Osteocyte (in vitro differentiated cells): ENCODE measurements at regions not wholly inside any gene's neighbourhood (a gene's known extent, or its start where the extent isn't known, plus 50 kb on each side); places are given as distances from the start of the nearest gene placed in this dataset.

Experiments used
- DNase-seq: peaks from one replicate; pipeline ENCODE4 v3.0.0; 2021; ENCODE audit warnings: mixed read lengths; ENCODE audit not compliant: unreplicated experiment; ENCODE audit errors: extremely low spot score
- H3K27ac Mint-ChIP-seq: one replicate; pipeline ENCODE4 v1.8.0; 2021; ENCODE audit warnings: mild to moderate bottlenecking, mixed read lengths; ENCODE audit not compliant: unreplicated experiment
- H3K27me3 Mint-ChIP-seq: one replicate; pipeline ENCODE4 v1.8.0; 2021; ENCODE audit warnings: mixed read lengths; ENCODE audit not compliant: unreplicated experiment
- H3K36me3 Mint-ChIP-seq: one replicate; pipeline ENCODE4 v1.8.0; 2021; ENCODE audit warnings: mixed read lengths; ENCODE audit not compliant: unreplicated experiment
- H3K4me1 Mint-ChIP-seq: one replicate; pipeline ENCODE4 v1.8.0; 2021; ENCODE audit warnings: mixed read lengths; ENCODE audit not compliant: unreplicated experiment
- H3K4me3 Mint-ChIP-seq: one replicate; pipeline ENCODE4 v1.8.0; 2021; ENCODE audit warnings: mild to moderate bottlenecking, moderate library complexity, mixed read lengths; ENCODE audit not compliant: unreplicated experiment
- H3K9me3 Mint-ChIP-seq: one replicate; pipeline ENCODE4 v1.8.0; 2021; ENCODE audit warnings: mixed read lengths; ENCODE audit not compliant: unreplicated experiment
- TF ChIP-seq, protein P1 (sequence below): fragments of 200-600 bp; sonication (generic); IDR thresholded peaks from 2 replicates; pipeline ENCODE4 v1.5.0; 2021; ENCODE audit warnings: antibody characterized with exemption, mild to moderate bottlenecking, moderate library complexity

- Mint-ChIP-seq H3K36me3 (peaks cover 1% of the 10 kb centered on the region), H3K27me3 (no peaks in the 10 kb centered on the region), H3K27ac (peak overlapping the region; percentile 77), H3K4me1 (peaks cover 32% of the 10 kb centered on the region), H3K4me3 (no peak overlapping the region), H3K9me3 (peaks cover under 1% of the 10 kb centered on the region)
- TF ChIP-seq, protein P1, sequence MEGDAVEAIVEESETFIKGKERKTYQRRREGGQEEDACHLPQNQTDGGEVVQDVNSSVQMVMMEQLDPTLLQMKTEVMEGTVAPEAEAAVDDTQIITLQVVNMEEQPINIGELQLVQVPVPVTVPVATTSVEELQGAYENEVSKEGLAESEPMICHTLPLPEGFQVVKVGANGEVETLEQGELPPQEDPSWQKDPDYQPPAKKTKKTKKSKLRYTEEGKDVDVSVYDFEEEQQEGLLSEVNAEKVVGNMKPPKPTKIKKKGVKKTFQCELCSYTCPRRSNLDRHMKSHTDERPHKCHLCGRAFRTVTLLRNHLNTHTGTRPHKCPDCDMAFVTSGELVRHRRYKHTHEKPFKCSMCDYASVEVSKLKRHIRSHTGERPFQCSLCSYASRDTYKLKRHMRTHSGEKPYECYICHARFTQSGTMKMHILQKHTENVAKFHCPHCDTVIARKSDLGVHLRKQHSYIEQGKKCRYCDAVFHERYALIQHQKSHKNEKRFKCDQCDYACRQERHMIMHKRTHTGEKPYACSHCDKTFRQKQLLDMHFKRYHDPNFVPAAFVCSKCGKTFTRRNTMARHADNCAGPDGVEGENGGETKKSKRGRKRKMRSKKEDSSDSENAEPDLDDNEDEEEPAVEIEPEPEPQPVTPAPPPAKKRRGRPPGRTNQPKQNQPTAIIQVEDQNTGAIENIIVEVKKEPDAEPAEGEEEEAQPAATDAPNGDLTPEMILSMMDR, result no peak
- no peak for DNase-seq
These were observed 90.0 kb upstream of the HMGCLL1 start for GRCh38 chr6:55669028-55669427.

- H3K9me3 Mint-ChIP-seq, result peaks cover 5% of the 10 kb centered on the region
- TF ChIP-seq, protein P1, result no peak
- H3K4me3 Mint-ChIP-seq, result peak overlapping the region; percentile 41
- H3K27ac Mint-ChIP-seq, result peak overlapping the region; percentile 77
- H3K27me3 Mint-ChIP-seq, result no peaks in the 10 kb centered on the region
- no peak for DNase-seq
- H3K4me1 Mint-ChIP-seq, result peaks cover 30% of the 10 kb centered on the region
- peaks cover 4% of the 10 kb centered on the region for H3K36me3 Mint-ChIP-seq
These were observed 89.6 kb upstream of the HMGCLL1 start for GRCh38 chr6:55668591-55668990.

GRCh38 chr6:55667341-55667740 lies 88.3 kb upstream of the HMGCLL1 start:
- no peak for DNase-seq
- no peak overlapping the region for H3K4me3 Mint-ChIP-seq
- H3K27me3 Mint-ChIP-seq, result no peaks in the 10 kb centered on the region
- peaks cover 30% of the 10 kb centered on the region for H3K4me1 Mint-ChIP-seq
- peaks cover 17% of the 10 kb centered on the region for H3K9me3 Mint-ChIP-seq
- TF ChIP-seq, protein P1, result no peak
- H3K36me3 Mint-ChIP-seq, result peaks cover 7% of the 10 kb centered on the region
- H3K27ac Mint-ChIP-seq, result no peak overlapping the region

DNA sequence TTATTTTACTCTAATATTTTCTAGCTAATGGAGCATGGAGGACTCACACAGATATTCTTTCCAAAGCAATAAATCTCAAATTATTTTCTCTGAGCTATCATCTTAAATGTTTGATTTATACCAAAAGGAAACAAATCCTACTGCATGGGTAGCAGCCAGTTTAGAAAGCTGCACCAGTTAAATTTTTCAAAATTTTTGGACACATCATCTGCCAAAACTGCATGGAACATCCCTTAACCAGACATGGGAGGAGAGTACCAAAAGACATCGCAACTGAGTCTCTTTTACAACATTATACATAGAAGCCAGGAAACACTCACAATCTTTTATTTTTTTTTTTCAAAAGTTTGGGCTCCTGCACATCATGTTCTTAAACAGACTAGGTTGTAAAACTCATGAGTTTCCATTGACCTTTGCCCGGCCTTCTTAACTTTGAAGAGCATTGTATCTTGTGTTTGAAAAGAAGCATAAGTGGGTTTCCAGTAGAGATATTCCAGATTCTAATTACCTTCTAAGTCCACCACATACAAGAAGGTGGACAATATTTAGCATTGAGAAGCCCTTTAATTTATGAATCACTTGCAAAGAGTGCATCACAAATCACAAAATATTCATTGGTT lies 87.7 kb upstream of the HMGCLL1 start:
- TF ChIP-seq, protein P1, result no peak
- H3K27ac Mint-ChIP-seq, result no peak overlapping the region
- H3K27me3 Mint-ChIP-seq, result no peaks in the 10 kb centered on the region
- no peak overlapping the region for H3K4me3 Mint-ChIP-seq
- no peak for DNase-seq
- H3K9me3 Mint-ChIP-seq, result peaks cover 23% of the 10 kb centered on the region
- H3K4me1 Mint-ChIP-seq, result peaks cover 30% of the 10 kb centered on the region
- H3K36me3 Mint-ChIP-seq, result peaks cover 7% of the 10 kb centered on the region

DNA sequence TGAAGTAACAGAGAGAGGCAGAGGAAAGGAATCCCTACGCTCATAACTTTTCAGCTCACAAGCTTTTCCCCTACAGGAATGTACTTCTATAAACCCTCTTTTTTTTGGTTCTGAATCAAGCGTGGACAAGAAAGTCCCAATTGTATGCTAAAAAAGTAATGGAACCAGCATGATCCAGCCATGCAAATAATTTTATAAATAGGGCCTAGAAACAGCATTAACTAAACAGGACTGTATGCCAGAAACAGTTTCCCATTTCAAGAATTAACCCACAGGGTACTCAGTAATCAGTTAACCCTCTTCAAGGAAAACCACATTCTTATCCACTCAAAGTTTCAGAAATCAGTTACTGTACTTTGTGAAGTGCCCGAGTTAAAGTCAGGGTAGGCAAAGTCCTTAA lies 87.0 kb upstream of the HMGCLL1 start:
- H3K27ac Mint-ChIP-seq, result no peak overlapping the region

More for the DNA sequence above, 87.0 kb upstream of the HMGCLL1 start:
- Mint-ChIP-seq H3K4me1 (peaks cover 30% of the 10 kb centered on the region), H3K36me3 (peaks cover 7% of the 10 kb centered on the region), H3K9me3 (peaks cover 29% of the 10 kb centered on the region), H3K4me3 (no peak overlapping the region), H3K27me3 (no peaks in the 10 kb centered on the region)
- no peak for DNase-seq
- TF ChIP-seq, protein P1, result no peak
